Astrocyte (in vitro differentiated cells and primary cell): ENCODE measurements at regions not wholly inside any gene's neighbourhood (a gene's known extent, or its start where the extent isn't known, plus 50 kb on each side); places are given as distances from the start of the nearest gene placed in this dataset.

Source experiments
- DNase-seq: peaks from one replicate; pipeline ENCODE4 v3.0.0-alpha.2; 2010; ENCODE audit warnings: low read depth
- FAIRE-seq: peaks from 2 replicates; lab custom pipeline; 2011; peaks lifted over from hg19 to GRCh38; lab: Jason Lieb, UNC
- H2AFZ ChIP-seq: 2 replicates; pipeline ENCODE4 v1.6.0; 2012; ENCODE audit warnings: low read depth, low read length, inconsistent platforms
- H3K27ac ChIP-seq: 2 replicates; pipeline ENCODE4 v1.5.1; 2011; ENCODE audit warnings: low read depth, low read length, inconsistent platforms
- H3K27me3 ChIP-seq: 2 replicates; pipeline ENCODE4 v1.6.0; 2011; ENCODE audit warnings: low read length, inconsistent platforms; ENCODE audit not compliant: insufficient read depth
- H3K36me3 ChIP-seq: 2 replicates; pipeline ENCODE4 v1.5.1; 2011; ENCODE audit warnings: low read length, inconsistent platforms; ENCODE audit not compliant: insufficient read depth
- H3K4me1 ChIP-seq: 2 replicates; pipeline ENCODE4 v1.5.1; 2011; ENCODE audit warnings: low read length, inconsistent platforms; ENCODE audit not compliant: insufficient read depth
- H3K4me2 ChIP-seq: 2 replicates; pipeline ENCODE4 v1.6.0; 2012; ENCODE audit warnings: low read length, inconsistent platforms
- H3K4me3 ChIP-seq: 2 replicates; pipeline ENCODE4 v1.5.1; 2011; ENCODE audit warnings: low read depth, mild to moderate bottlenecking, low read length, inconsistent platforms; ENCODE audit not compliant: insufficient read depth
- H3K79me2 ChIP-seq: 2 replicates; pipeline ENCODE4 v1.6.0; 2012; ENCODE audit warnings: mild to moderate bottlenecking, low read length, inconsistent platforms; ENCODE audit not compliant: insufficient read depth
- H3K9ac ChIP-seq: 2 replicates; pipeline ENCODE4 v1.6.0; 2012; ENCODE audit warnings: mild to moderate bottlenecking, low read length, inconsistent platforms
- H3K9me3 ChIP-seq: 2 replicates; pipeline ENCODE4 v1.5.1; 2012; ENCODE audit warnings: low read depth, mild to moderate bottlenecking, low read length, inconsistent platforms; ENCODE audit not compliant: insufficient read depth
- H4K20me1 ChIP-seq: 2 replicates; pipeline ENCODE4 v1.6.0; 2012; ENCODE audit warnings: low read length, inconsistent platforms; ENCODE audit not compliant: insufficient read depth
- H3K27ac Mint-ChIP-seq: one replicate; pipeline ENCODE4 v1.8.0; 2021; ENCODE audit warnings: mild to moderate bottlenecking, mixed read lengths; ENCODE audit not compliant: unreplicated experiment
- H3K27me3 Mint-ChIP-seq: one replicate; pipeline ENCODE4 v1.8.0; 2021; ENCODE audit warnings: low read depth, mixed read lengths; ENCODE audit not compliant: unreplicated experiment
- H3K36me3 Mint-ChIP-seq: one replicate; pipeline ENCODE4 v1.8.0; 2021; ENCODE audit warnings: low read depth, mixed read lengths; ENCODE audit not compliant: unreplicated experiment
- H3K4me1 Mint-ChIP-seq: one replicate; pipeline ENCODE4 v1.8.0; 2021; ENCODE audit warnings: low read depth, mixed read lengths; ENCODE audit not compliant: unreplicated experiment
- H3K4me3 Mint-ChIP-seq: one replicate; pipeline ENCODE4 v1.8.0; 2021; ENCODE audit warnings: mild to moderate bottlenecking, moderate library complexity, mixed read lengths; ENCODE audit not compliant: unreplicated experiment
- H3K9me3 Mint-ChIP-seq: one replicate; pipeline ENCODE4 v1.8.0; 2021; ENCODE audit warnings: mild to moderate bottlenecking, mixed read lengths; ENCODE audit not compliant: unreplicated experiment
- EZH2 ChIP-seq: IDR thresholded peaks from 2 replicates; pipeline ENCODE4 v1.6.1; 2012; ENCODE audit warnings: mild to moderate bottlenecking, low read length, inconsistent platforms; ENCODE audit not compliant: insufficient read depth
- TF ChIP-seq, protein P1 (sequence below): IDR thresholded peaks from 2 replicates; pipeline ENCODE4 v1.5.1; 2011; ENCODE audit warnings: low read depth, mild to moderate bottlenecking, inconsistent platforms, low read length, moderate library complexity; ENCODE audit not compliant: insufficient read depth

- H3K27ac ChIP-seq, result no peak overlapping the region
- Mint-ChIP-seq H3K27ac (no peak overlapping the region), H3K27me3 (peaks cover 4% of the 10 kb centered on the region), H3K9me3 (peaks cover 4% of the 10 kb centered on the region), H3K36me3 (no peaks in the 10 kb centered on the region), H3K4me3 (no peak overlapping the region), H3K4me1 (peaks cover 5% of the 10 kb centered on the region)
- no peak overlapping the region for H2AFZ ChIP-seq
- H3K4me2 ChIP-seq, result no peak overlapping the region
- H3K79me2 ChIP-seq, result no peaks in the 10 kb centered on the region
- DNase-seq, result no peak
- H3K9ac ChIP-seq, result no peak overlapping the region
- no peak for TF ChIP-seq EZH2
- TF ChIP-seq, protein P1, sequence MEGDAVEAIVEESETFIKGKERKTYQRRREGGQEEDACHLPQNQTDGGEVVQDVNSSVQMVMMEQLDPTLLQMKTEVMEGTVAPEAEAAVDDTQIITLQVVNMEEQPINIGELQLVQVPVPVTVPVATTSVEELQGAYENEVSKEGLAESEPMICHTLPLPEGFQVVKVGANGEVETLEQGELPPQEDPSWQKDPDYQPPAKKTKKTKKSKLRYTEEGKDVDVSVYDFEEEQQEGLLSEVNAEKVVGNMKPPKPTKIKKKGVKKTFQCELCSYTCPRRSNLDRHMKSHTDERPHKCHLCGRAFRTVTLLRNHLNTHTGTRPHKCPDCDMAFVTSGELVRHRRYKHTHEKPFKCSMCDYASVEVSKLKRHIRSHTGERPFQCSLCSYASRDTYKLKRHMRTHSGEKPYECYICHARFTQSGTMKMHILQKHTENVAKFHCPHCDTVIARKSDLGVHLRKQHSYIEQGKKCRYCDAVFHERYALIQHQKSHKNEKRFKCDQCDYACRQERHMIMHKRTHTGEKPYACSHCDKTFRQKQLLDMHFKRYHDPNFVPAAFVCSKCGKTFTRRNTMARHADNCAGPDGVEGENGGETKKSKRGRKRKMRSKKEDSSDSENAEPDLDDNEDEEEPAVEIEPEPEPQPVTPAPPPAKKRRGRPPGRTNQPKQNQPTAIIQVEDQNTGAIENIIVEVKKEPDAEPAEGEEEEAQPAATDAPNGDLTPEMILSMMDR, result no peak
- FAIRE-seq, result no peak
- no peak overlapping the region for H3K4me3 ChIP-seq
- no peaks in the 10 kb centered on the region for H3K4me1 ChIP-seq
- H3K9me3 ChIP-seq, result no peaks in the 10 kb centered on the region
- no peaks in the 10 kb centered on the region for H3K27me3 ChIP-seq
- no peaks in the 10 kb centered on the region for H4K20me1 ChIP-seq
- no peaks in the 10 kb centered on the region for H3K36me3 ChIP-seq
Measured at GRCh38 chr5:62000646-62001045, 305.4 kb upstream of the KIF2A start.

DNA sequence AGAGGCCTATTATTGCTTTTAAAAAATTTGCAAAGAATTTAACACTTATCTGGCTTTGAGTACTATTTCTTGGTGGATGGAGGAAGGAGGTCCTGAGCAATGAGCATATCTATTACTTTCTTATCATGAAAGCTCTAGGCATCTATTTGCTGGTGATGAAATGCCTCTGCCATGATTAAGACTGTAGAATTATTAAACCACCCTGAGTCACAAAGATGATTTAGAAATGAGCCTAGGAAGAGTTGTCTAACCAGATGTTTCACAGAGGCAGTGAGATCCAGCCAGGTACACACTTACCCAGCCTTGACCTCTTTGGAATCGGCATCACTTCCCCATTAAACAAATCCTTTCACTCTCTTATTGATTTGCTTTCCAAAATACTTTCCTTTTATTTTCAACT, 304.4 kb upstream of the KIF2A start:
- FAIRE-seq (no peak), DNase-seq (no peak)
- Mint-ChIP-seq H3K4me1 (peaks cover 3% of the 10 kb centered on the region), H3K27ac (no peak overlapping the region), H3K27me3 (peaks cover 6% of the 10 kb centered on the region), H3K36me3 (no peaks in the 10 kb centered on the region), H3K9me3 (peaks cover 4% of the 10 kb centered on the region), H3K4me3 (no peak overlapping the region)
- no peaks in the 10 kb centered on the region for H3K79me2 ChIP-seq
- no peaks in the 10 kb centered on the region for H3K4me1 ChIP-seq
- H3K4me2 ChIP-seq, result no peak overlapping the region
- no peaks in the 10 kb centered on the region for H4K20me1 ChIP-seq
- no peak overlapping the region for H3K27ac ChIP-seq
- H3K9me3 ChIP-seq, result no peaks in the 10 kb centered on the region
- no peak overlapping the region for H2AFZ ChIP-seq
- no peak overlapping the region for H3K4me3 ChIP-seq
- no peaks in the 10 kb centered on the region for H3K36me3 ChIP-seq
- no peak overlapping the region for H3K9ac ChIP-seq
- no peak for TF ChIP-seq EZH2
- TF ChIP-seq, protein P1, result no peak
- no peaks in the 10 kb centered on the region for H3K27me3 ChIP-seq

DNA sequence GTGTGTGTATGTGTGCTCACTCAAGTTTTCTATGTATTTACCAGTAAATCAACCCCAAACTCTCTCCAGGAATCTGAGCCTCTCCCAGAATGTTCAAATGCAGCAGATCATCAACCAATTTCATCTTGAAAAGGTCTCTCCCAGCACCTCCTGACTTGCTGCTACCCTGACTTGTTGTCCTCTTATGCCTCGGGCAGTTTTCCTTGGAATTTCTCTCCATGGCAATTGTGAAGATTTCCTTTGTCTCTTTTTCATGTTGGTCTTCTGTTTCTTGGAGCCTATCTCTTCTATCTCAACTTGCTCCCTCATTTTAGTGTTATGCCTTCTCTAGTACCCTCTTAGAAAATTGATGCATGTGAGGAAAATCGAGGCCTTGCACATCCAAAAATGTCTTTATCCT, 303.6 kb upstream of the KIF2A start:
- Mint-ChIP-seq H3K27me3 (peaks cover 6% of the 10 kb centered on the region), H3K27ac (no peak overlapping the region), H3K9me3 (peaks cover 4% of the 10 kb centered on the region), H3K4me3 (no peak overlapping the region), H3K36me3 (no peaks in the 10 kb centered on the region), H3K4me1 (peaks cover 3% of the 10 kb centered on the region)
- DNase-seq, result no peak
- H3K27me3 ChIP-seq, result no peaks in the 10 kb centered on the region
- H3K36me3 ChIP-seq, result no peaks in the 10 kb centered on the region
- no peak overlapping the region for H3K4me3 ChIP-seq
- no peaks in the 10 kb centered on the region for H4K20me1 ChIP-seq
- H3K27ac ChIP-seq, result no peak overlapping the region
- H3K4me1 ChIP-seq, result no peaks in the 10 kb centered on the region
- FAIRE-seq, result no peak
- H3K4me2 ChIP-seq, result no peak overlapping the region
- H3K9me3 ChIP-seq, result no peaks in the 10 kb centered on the region
- no peak overlapping the region for H2AFZ ChIP-seq
- H3K79me2 ChIP-seq, result no peaks in the 10 kb centered on the region
- TF ChIP-seq EZH2, result no peak
- TF ChIP-seq, protein P1, result no peak
- H3K9ac ChIP-seq, result no peak overlapping the region
